ENCODE measurements at regions not wholly inside any gene's neighbourhood (a gene's known extent, or its start where the extent isn't known, plus 50 kb on each side); places are given as distances from the start of the nearest gene placed in this dataset.

- no peak overlapping the region for H3K27ac ChIP-seq
- ATAC-seq (no peak), DNase-seq (no peak)
- no peaks in the 10 kb centered on the region for H3K36me3 ChIP-seq
- H3K27me3 ChIP-seq: no peaks in the 10 kb centered on the region
- H3K9me3 ChIP-seq: no peaks in the 10 kb centered on the region
- intact Hi-C loops (cut with DNase I): no loop called here
- H3K4me3 ChIP-seq: no peak overlapping the region
- no peak for TF ChIP-seq CTCF (IDR thresholded peaks at IDR 0.05)
- no peaks in the 10 kb centered on the region for H3K4me1 ChIP-seq
Observed at GRCh38 chr6:44609051-44609612, 221.6 kb downstream of the CDC5L start.

GRCh38 chr6:44614396-44614795, 226.9 kb downstream of the CDC5L start:
- H3K36me3 ChIP-seq: no peaks in the 10 kb centered on the region
- intact Hi-C loops (cut with DNase I): no loop called here
- H3K9me3 ChIP-seq: no peaks in the 10 kb centered on the region
- no peaks in the 10 kb centered on the region for H3K4me1 ChIP-seq
- H3K4me3 ChIP-seq: no peak overlapping the region
- H3K27me3 ChIP-seq: no peaks in the 10 kb centered on the region
- ATAC-seq: no peak
- TF ChIP-seq CTCF (IDR thresholded peaks at IDR 0.05): no peak
- DNase-seq: no peak
- H3K27ac ChIP-seq: no peak overlapping the region

GRCh38 chr6:44615621-44616020, 228.1 kb downstream of the CDC5L start:
- H3K4me1 ChIP-seq: no peaks in the 10 kb centered on the region
- no peaks in the 10 kb centered on the region for H3K27me3 ChIP-seq
- H3K9me3 ChIP-seq: no peaks in the 10 kb centered on the region
- DNase-seq: no peak
- TF ChIP-seq CTCF (IDR thresholded peaks at IDR 0.05): no peak
- H3K27ac ChIP-seq: no peak overlapping the region
- H3K36me3 ChIP-seq: no peaks in the 10 kb centered on the region
- intact Hi-C loops (cut with DNase I): no loop called here
- H3K4me3 ChIP-seq: no peak overlapping the region
- no peak for ATAC-seq

GRCh38 chr6:44617416-44617815, 229.9 kb downstream of the CDC5L start:
- TF ChIP-seq CTCF (IDR thresholded peaks at IDR 0.05): no peak
- H3K4me3 ChIP-seq: no peak overlapping the region
- no peak overlapping the region for H3K27ac ChIP-seq
- no peak for ATAC-seq
- no peak for DNase-seq
- H3K4me1 ChIP-seq: no peaks in the 10 kb centered on the region
- no peaks in the 10 kb centered on the region for H3K36me3 ChIP-seq
- no peaks in the 10 kb centered on the region for H3K9me3 ChIP-seq
- intact Hi-C loops (cut with DNase I): no loop called here
- no peaks in the 10 kb centered on the region for H3K27me3 ChIP-seq

- H3K36me3 ChIP-seq: no peaks in the 10 kb centered on the region
Observed at GRCh38 chr6:44618371-44618770, 230.9 kb downstream of the CDC5L start.

More at GRCh38 chr6:44618371-44618770, 230.9 kb downstream of the CDC5L start:
- ATAC-seq (peak; percentile 19), DNase-seq (no peak)
- Histone ChIP-seq H3K27me3 (no peaks in the 10 kb centered on the region), H3K9me3 (no peaks in the 10 kb centered on the region), H3K27ac (no peak overlapping the region), H3K4me1 (no peaks in the 10 kb centered on the region), H3K4me3 (no peak overlapping the region)
- intact Hi-C loops (cut with DNase I): no loop called here
- TF ChIP-seq CTCF (IDR thresholded peaks at IDR 0.05): no peak
